Hematopoietic multipotent progenitor cell treated with erythropoietin and hydrocortisone succinate and interleukin-3 and kit ligand, for 8 days (in vitro differentiated cells): ENCODE measurements at regions not wholly inside any gene's neighbourhood (a gene's known extent, or its start where the extent isn't known, plus 50 kb on each side); places are given as distances from the start of the nearest gene placed in this dataset.

Experiments
- DNase-seq: peaks from one replicate; pipeline ENCODE4 v3.0.0-alpha.2; 2015

GRCh38 chr1:182114627-182115023 lies 53.1 kb upstream of the ZNF648 start:
- DNase-seq = peak; percentile 53

GRCh38 chr1:182113879-182114626 lies 52.5 kb upstream of the ZNF648 start:
- DNase-seq = no peak

GRCh38 chr1:182111496-182111895 lies 50.0 kb upstream of the ZNF648 start:
- no peak for DNase-seq
